Neural progenitor cell (in vitro differentiated cells): ENCODE measurements at regions not wholly inside any gene's neighbourhood (a gene's known extent, or its start where the extent isn't known, plus 50 kb on each side); places are given as distances from the start of the nearest gene placed in this dataset.

Experiments used
- DNase-seq: peaks from one replicate; pipeline ENCODE4 v3.0.0-alpha.2; 2016; ENCODE audit warnings: low spot score
- H2AFZ ChIP-seq: fragments of 200-600 bp; sonication (generic); replicated peaks from 2 replicates; pipeline ENCODE4 v1.6.1; 2016; ENCODE audit warnings: antibody characterized with exemption
- H3F3A ChIP-seq: fragments of 200-600 bp; sonication (generic); 2 replicates; pipeline ENCODE4 v1.6.1; 2016; ENCODE audit warnings: antibody characterized with exemption, low read depth
- H3K27ac ChIP-seq: fragments of 200-600 bp; sonication (generic); 2 replicates; pipeline ENCODE4 v1.5.1; 2016; ENCODE audit warnings: mild to moderate bottlenecking
- H3K27me3 ChIP-seq: fragments of 200-600 bp; sonication (generic); 2 replicates; pipeline ENCODE4 v1.6.1; 2016; ENCODE audit warnings: mild to moderate bottlenecking, moderate library complexity
- H3K36me3 ChIP-seq: fragments of 200-600 bp; sonication (generic); 2 replicates; pipeline ENCODE4 v1.5.1; 2016
- H3K4me1 ChIP-seq: fragments of 200-600 bp; sonication (generic); 2 replicates; pipeline ENCODE4 v1.6.1; 2016; ENCODE audit warnings: mixed run types
- H3K4me2 ChIP-seq: fragments of 200-600 bp; sonication (generic); 2 replicates; pipeline ENCODE4 v1.6.1; 2016
- H3K4me3 ChIP-seq: fragments of 200-600 bp; sonication (generic); 2 replicates; pipeline ENCODE4 v1.5.1; 2016
- H3K79me2 ChIP-seq: fragments of 200-600 bp; sonication (generic); 2 replicates; pipeline ENCODE4 v1.6.1; 2016; ENCODE audit warnings: low read depth
- H3K9ac ChIP-seq: fragments of 200-600 bp; sonication (generic); 2 replicates; pipeline ENCODE4 v1.6.1; 2016
- H3K9me3 ChIP-seq: fragments of 200-600 bp; sonication (generic); 2 replicates; pipeline ENCODE4 v1.5.1; 2016; ENCODE audit warnings: low read depth
- H4K20me1 ChIP-seq: fragments of 200-600 bp; sonication (generic); 2 replicates; pipeline ENCODE4 v1.6.1; 2016; ENCODE audit warnings: low read depth
- H3K27ac Mint-ChIP-seq: 3 replicates; pipeline ENCODE4 v1.8.0; 2021; ENCODE audit warnings: mixed read lengths
- H3K27me3 Mint-ChIP-seq: 2 replicates; pipeline ENCODE4 v1.8.0; 2022; ENCODE audit warnings: low read depth, mild to moderate bottlenecking, inconsistent platforms, moderate library complexity, mixed read lengths; ENCODE audit not compliant: insufficient read depth
- H3K36me3 Mint-ChIP-seq: 3 replicates; pipeline ENCODE4 v1.8.0; 2021; ENCODE audit warnings: mixed read lengths
- H3K4me1 Mint-ChIP-seq: 3 replicates; pipeline ENCODE4 v1.8.0; 2021; ENCODE audit warnings: mixed read lengths
- H3K4me3 Mint-ChIP-seq: 3 replicates; pipeline ENCODE4 v1.8.0; 2021; ENCODE audit warnings: mild to moderate bottlenecking, moderate library complexity, mixed read lengths
- H3K9me3 Mint-ChIP-seq: 3 replicates; pipeline ENCODE4 v1.8.0; 2020; ENCODE audit warnings: mixed read lengths
- EZH2 ChIP-seq: fragments of 200-600 bp; sonication (generic); IDR thresholded peaks from 2 replicates; pipeline ENCODE4 v1.6.1; 2017; ENCODE audit warnings: antibody characterized with exemption, mild to moderate bottlenecking, moderate library complexity
- EZH2phosphoT487 ChIP-seq: fragments of 200-600 bp; sonication (generic); IDR thresholded peaks from 2 replicates; pipeline ENCODE4 v1.6.1; 2017; ENCODE audit warnings: antibody characterized with exemption
- TF ChIP-seq, protein P1 (sequence below): fragments of 200-600 bp; sonication (generic); IDR thresholded peaks from 2 replicates; pipeline ENCODE4 v1.5.1; 2017; ENCODE audit warnings: antibody characterized with exemption, mild to moderate bottlenecking

DNA sequence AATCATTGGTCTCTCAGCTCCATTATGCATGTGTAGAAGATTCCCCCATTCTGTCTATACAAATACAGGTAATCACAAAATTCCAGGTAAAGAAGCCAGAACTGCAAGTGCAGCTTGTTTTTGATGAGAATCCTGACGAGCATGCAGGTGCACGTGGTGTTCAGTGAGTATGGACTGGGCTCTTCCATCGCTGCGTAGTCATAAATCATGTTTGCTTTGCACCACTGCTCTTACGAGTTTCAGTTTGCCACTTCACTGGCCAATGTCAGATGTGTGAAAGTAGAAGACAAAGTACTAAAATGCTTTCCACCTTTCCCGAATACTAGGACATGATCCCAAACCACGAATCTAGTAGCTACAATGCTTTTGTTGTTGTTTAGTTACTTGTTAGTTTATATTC is 390.7 kb downstream of the LIG4 start:
- Histone ChIP-seq H3K79me2 (no peaks in the 10 kb centered on the region), H3K4me3 (no peak overlapping the region), H3K36me3 (no peaks in the 10 kb centered on the region), H4K20me1 (no peaks in the 10 kb centered on the region), H3F3A (no peaks in the 10 kb centered on the region), H2AFZ (no peak overlapping the region), H3K4me2 (no peak overlapping the region), H3K9ac (no peak overlapping the region), H3K9me3 (no peaks in the 10 kb centered on the region), H3K4me1 (no peaks in the 10 kb centered on the region), H3K27ac (no peak overlapping the region), H3K27me3 (no peaks in the 10 kb centered on the region)
- H3K36me3 Mint-ChIP-seq: no peaks in the 10 kb centered on the region
- H3K9me3 Mint-ChIP-seq: no peaks in the 10 kb centered on the region
- no peaks in the 10 kb centered on the region for H3K4me1 Mint-ChIP-seq
- TF ChIP-seq EZH2 (no peak), EZH2phosphoT487 (no peak)
- TF ChIP-seq, protein P1, sequence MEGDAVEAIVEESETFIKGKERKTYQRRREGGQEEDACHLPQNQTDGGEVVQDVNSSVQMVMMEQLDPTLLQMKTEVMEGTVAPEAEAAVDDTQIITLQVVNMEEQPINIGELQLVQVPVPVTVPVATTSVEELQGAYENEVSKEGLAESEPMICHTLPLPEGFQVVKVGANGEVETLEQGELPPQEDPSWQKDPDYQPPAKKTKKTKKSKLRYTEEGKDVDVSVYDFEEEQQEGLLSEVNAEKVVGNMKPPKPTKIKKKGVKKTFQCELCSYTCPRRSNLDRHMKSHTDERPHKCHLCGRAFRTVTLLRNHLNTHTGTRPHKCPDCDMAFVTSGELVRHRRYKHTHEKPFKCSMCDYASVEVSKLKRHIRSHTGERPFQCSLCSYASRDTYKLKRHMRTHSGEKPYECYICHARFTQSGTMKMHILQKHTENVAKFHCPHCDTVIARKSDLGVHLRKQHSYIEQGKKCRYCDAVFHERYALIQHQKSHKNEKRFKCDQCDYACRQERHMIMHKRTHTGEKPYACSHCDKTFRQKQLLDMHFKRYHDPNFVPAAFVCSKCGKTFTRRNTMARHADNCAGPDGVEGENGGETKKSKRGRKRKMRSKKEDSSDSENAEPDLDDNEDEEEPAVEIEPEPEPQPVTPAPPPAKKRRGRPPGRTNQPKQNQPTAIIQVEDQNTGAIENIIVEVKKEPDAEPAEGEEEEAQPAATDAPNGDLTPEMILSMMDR: no peak
- DNase-seq: no peak
- H3K27ac Mint-ChIP-seq: no peak overlapping the region
- H3K27me3 Mint-ChIP-seq: no peaks in the 10 kb centered on the region
- H3K4me3 Mint-ChIP-seq: no peak overlapping the region

DNA sequence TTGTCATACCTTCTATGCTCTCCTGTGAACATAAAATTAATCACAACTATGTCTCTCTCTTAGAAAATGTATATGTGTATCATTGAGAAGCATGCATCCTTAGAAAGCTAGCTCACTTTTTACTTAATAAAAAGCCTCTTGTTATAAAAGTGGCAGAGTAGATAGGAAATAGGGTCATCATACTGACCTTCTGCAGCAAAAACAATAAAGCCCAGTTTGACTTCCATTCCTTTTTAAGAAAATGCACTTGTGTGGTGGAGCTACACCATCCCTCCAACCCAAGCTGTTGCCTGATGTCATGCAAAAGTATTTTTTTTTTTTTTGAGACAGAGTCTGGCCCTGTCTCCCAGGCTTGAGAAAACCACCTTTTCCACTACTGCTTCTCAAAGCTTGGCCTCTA is 393.3 kb downstream of the LIG4 start:
- Histone ChIP-seq H3F3A (no peaks in the 10 kb centered on the region), H3K9me3 (no peaks in the 10 kb centered on the region), H4K20me1 (no peaks in the 10 kb centered on the region), H2AFZ (no peak overlapping the region), H3K79me2 (no peaks in the 10 kb centered on the region), H3K4me1 (peaks cover 6% of the 10 kb centered on the region), H3K4me2 (no peak overlapping the region), H3K4me3 (no peak overlapping the region), H3K36me3 (no peaks in the 10 kb centered on the region), H3K27ac (no peak overlapping the region), H3K27me3 (no peaks in the 10 kb centered on the region), H3K9ac (no peak overlapping the region)
- Mint-ChIP-seq H3K4me1 (peaks cover 3% of the 10 kb centered on the region), H3K4me3 (no peak overlapping the region), H3K9me3 (no peaks in the 10 kb centered on the region), H3K27ac (no peak overlapping the region), H3K27me3 (no peaks in the 10 kb centered on the region), H3K36me3 (no peaks in the 10 kb centered on the region)
- TF ChIP-seq, protein P1: no peak
- no peak for TF ChIP-seq EZH2phosphoT487
- no peak for TF ChIP-seq EZH2
- DNase-seq: no peak

DNA sequence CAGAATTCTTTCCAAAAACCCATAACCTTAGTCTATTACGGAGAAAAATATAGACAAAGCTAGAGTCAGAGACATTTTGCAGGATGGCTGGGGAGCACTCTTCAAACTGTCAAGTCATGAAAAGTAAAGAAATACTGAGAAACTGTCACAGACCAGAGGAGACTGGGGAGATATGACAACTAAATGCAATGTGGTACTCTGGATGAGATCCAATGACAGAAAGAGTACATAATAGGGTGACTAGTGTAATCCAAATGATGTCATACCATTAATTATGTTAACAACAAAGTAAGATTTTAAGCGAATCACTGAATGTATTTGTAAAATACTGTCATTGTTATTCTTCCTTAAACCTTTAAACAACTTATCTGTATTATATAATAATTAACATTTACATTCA is 393.8 kb downstream of the LIG4 start:
- H3K27me3 Mint-ChIP-seq: no peaks in the 10 kb centered on the region
- Histone ChIP-seq H4K20me1 (no peaks in the 10 kb centered on the region), H3K9ac (no peak overlapping the region), H3K27ac (no peak overlapping the region), H3K79me2 (no peaks in the 10 kb centered on the region), H3K4me1 (peaks cover 6% of the 10 kb centered on the region), H3F3A (no peaks in the 10 kb centered on the region), H3K4me3 (no peak overlapping the region), H3K4me2 (no peak overlapping the region), H3K9me3 (no peaks in the 10 kb centered on the region), H2AFZ (no peak overlapping the region), H3K36me3 (no peaks in the 10 kb centered on the region), H3K27me3 (no peaks in the 10 kb centered on the region)
- no peak overlapping the region for H3K27ac Mint-ChIP-seq
- DNase-seq: no peak
- H3K9me3 Mint-ChIP-seq: no peaks in the 10 kb centered on the region
- H3K4me3 Mint-ChIP-seq: no peak overlapping the region
- H3K36me3 Mint-ChIP-seq: no peaks in the 10 kb centered on the region
- no peak for TF ChIP-seq EZH2
- TF ChIP-seq, protein P1: no peak
- H3K4me1 Mint-ChIP-seq: peaks cover 3% of the 10 kb centered on the region

DNA sequence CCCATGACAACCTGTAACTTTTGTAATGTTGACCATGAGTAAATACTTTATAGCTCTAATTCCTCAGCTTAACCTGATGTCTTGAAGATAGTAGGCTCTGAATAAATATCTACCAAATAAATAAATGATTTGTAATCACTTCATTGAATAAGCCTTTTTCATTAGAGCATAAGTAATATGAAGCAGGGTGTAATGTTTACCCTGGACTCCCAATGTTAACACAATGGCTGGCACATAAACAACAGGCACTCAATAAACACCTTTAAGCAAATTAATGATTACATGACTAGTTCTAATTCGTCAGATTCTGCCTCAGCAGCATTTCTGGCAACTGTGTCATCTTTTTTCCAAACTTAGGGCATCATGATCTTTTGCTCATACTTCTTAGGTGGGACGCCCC is 396.3 kb downstream of the LIG4 start:
- Mint-ChIP-seq H3K9me3 (no peaks in the 10 kb centered on the region), H3K4me1 (peaks cover 3% of the 10 kb centered on the region), H3K4me3 (no peak overlapping the region), H3K27me3 (no peaks in the 10 kb centered on the region), H3K27ac (no peak overlapping the region), H3K36me3 (no peaks in the 10 kb centered on the region)
- Histone ChIP-seq H3K27me3 (no peaks in the 10 kb centered on the region), H4K20me1 (no peaks in the 10 kb centered on the region), H3K36me3 (no peaks in the 10 kb centered on the region), H2AFZ (no peak overlapping the region), H3K4me1 (peaks cover 6% of the 10 kb centered on the region), H3K4me2 (no peak overlapping the region), H3K9me3 (no peaks in the 10 kb centered on the region), H3K4me3 (no peak overlapping the region), H3F3A (no peaks in the 10 kb centered on the region), H3K9ac (no peak overlapping the region), H3K27ac (no peak overlapping the region), H3K79me2 (no peaks in the 10 kb centered on the region)
- no peak for DNase-seq
- TF ChIP-seq EZH2phosphoT487 (no peak), EZH2 (no peak)
- TF ChIP-seq, protein P1: no peak
